ENCODE measurements at regions not wholly inside any gene's neighbourhood (a gene's known extent, or its start where the extent isn't known, plus 50 kb on each side); places are given as distances from the start of the nearest gene placed in this dataset.

DNA sequence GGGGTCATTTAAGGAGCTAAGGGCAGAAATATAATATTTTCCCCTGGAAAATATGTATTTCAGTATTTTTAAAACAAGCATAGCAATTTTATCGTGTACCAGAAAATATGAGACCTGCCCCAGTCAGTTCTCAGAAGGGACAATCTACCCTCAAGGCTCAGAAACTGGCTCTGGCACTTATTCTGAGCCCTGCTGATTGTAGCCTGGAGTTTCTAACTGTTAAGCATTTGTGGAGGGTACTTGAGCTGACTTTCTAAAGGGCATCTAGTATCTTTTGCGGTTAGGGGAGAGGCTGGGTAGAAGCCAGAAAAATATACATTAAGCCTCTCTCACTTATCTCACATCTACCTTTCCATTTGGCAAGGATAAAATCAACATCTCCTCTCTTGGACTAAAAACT, 71.3 kb upstream of the FSHB start:
- TF ChIP-seq, protein P1, sequence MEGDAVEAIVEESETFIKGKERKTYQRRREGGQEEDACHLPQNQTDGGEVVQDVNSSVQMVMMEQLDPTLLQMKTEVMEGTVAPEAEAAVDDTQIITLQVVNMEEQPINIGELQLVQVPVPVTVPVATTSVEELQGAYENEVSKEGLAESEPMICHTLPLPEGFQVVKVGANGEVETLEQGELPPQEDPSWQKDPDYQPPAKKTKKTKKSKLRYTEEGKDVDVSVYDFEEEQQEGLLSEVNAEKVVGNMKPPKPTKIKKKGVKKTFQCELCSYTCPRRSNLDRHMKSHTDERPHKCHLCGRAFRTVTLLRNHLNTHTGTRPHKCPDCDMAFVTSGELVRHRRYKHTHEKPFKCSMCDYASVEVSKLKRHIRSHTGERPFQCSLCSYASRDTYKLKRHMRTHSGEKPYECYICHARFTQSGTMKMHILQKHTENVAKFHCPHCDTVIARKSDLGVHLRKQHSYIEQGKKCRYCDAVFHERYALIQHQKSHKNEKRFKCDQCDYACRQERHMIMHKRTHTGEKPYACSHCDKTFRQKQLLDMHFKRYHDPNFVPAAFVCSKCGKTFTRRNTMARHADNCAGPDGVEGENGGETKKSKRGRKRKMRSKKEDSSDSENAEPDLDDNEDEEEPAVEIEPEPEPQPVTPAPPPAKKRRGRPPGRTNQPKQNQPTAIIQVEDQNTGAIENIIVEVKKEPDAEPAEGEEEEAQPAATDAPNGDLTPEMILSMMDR (IDR thresholded peaks at IDR 0.05) = no peak
- no peak for TF ChIP-seq POLR2A (IDR thresholded peaks at IDR 0.05)

All from uterus (tissue), 2 donors.